Superior temporal gyrus (tissue), 1 donor: ENCODE measurements at regions not wholly inside any gene's neighbourhood (a gene's known extent, or its start where the extent isn't known, plus 50 kb on each side); places are given as distances from the start of the nearest gene placed in this dataset.

ENCODE experiments used
- DNase-seq: peaks from one replicate; pipeline ENCODE4 v3.0.0-alpha.2; 2016; ENCODE audit errors: extremely low spot score

DNA sequence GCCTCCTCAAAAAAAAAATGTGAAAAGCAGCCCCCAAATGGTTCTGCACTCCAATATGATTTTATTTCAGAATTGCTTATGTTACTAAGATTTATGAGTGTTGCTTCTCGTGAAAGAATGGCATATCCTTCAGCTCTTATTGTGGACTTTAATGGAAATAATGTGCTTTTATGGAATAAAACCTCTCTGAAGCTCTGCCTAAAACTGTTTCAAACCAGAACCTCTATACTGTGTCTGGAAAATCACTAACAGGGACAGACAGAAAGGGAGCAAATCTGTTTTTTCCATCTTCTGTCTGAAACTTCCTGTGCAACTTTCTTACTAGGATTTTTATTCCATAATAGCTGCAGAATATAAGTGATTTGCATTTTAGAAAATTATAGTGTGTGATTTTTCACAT is 493.1 kb downstream of the ANKRD50 start:
- DNase-seq: no peak

DNA sequence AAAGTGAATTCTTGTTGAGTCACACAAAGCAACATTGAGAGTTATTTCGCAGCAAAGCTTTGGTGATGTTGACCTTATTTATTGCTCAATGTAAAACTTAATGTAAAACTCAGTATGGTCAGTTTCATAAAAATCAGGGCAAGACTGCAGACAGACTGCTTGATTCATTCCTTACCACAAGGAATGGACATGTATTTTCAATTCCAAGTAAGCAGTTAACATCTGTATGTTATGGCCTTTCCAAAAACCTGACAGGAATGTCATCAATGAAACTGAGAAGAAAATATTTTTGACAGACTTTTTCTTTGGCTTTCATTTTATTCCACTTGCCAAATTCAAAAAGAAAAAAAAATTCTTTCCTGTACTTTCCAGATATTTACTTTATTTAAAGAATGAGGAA is 488.3 kb downstream of the ANKRD50 start:
- DNase-seq: no peak

DNA sequence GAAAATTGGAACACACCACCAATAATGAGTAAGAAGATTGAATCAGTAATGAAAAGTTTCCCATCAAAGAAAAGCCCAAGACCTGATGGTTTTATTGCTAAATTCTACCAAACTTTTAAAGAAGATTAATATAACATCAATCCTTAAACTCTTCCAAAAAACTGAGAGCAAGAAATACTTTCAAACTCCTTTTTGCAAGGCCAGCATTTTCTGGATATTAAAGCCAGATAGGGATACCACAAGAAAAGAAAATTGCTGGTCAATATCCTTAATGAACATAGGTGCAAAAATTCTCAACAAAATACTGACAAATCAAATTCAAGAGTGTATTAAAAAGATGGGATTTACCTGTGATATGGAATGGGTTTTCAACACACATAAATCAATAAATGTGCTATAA is 484.6 kb downstream of the ANKRD50 start:
- no peak for DNase-seq

DNA sequence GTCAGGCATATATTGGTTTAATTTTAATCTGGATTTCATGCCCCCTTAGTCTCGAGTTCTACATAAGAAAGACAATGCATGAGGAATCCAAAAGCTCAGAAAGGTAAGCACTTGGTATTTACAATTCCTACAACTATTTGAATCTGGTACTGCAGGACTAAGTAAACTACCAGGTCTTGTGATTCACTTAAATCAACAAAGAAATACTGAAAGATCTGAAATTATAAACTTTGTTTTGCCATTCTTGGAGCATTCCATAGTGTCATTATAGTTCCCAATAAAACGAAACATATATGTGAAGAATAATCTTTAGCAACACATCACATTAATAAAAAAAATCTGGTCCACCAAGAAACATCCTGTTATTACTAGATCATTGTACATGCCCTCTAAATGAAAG is 482.3 kb downstream of the ANKRD50 start:
- DNase-seq: no peak

DNA sequence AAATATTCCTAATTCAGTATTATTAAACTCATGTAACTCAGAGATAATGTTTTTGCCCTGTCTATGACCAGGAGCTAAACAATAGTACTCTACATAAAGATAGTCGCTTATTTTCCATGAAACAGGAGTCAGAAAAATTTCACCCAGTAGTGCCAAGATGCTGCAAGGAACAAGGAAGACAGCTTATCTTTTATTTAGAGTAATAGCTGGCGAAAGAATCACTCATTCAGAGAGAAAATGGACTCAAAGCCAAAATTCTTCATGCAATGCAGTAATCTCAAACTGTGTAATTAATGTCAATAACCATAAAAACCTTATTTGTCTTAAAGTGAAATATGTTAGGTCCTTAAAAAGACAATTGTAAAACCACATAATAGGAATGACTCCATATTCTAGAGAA is 477.8 kb downstream of the ANKRD50 start:
- DNase-seq: no peak

DNA sequence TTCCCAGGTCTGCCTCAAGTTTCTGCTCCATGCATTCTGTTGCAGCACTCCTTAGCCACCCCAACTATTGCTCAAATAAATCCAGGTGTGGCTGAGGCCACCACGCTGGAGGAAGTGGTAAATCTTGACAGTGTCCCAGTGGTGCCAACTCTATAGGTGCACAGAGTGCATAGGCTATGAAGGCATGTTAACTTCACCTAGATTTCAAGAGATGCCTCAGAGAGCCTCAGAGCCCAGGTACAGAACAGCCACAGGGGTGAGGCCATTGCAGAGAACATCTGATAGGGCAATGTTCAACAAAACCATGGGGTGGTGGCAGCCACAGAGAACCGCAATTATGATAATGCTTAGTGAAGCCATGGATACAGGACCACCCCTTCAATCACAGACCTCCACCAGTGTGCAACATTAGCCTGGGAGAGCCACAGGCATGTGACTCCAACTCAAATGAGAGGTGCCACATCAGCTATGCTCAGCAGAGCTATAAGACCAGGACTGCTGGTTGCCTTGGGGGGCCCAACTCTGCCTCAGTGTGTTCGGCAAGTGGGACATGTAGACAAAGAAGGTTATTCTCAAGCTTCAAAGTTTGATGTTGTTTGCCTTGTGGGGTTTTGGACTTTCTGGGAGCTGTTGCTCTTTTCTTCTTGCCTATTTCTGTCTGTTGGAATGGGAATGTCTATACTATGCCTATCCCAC is 468.7 kb downstream of the ANKRD50 start:
- no peak for DNase-seq

DNA sequence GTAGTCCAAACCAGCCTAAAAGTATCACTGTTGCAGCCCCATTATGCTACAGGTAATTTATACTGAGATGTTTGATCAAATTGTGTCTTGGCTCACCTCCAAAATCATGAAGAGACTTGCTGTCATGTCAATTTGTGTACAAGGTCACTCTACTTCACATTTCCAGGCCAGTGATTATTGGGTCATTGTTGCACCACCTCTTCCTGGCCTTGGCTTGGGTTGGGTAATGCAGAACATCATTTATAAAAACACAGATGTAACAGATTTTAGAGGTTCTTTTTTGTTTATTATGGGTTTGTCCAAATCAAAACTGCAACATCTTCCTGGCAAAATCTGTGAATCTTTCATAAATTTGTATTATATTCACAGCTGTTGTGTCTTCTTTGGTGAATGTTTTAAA is 459.5 kb downstream of the ANKRD50 start:
- no peak for DNase-seq

DNA sequence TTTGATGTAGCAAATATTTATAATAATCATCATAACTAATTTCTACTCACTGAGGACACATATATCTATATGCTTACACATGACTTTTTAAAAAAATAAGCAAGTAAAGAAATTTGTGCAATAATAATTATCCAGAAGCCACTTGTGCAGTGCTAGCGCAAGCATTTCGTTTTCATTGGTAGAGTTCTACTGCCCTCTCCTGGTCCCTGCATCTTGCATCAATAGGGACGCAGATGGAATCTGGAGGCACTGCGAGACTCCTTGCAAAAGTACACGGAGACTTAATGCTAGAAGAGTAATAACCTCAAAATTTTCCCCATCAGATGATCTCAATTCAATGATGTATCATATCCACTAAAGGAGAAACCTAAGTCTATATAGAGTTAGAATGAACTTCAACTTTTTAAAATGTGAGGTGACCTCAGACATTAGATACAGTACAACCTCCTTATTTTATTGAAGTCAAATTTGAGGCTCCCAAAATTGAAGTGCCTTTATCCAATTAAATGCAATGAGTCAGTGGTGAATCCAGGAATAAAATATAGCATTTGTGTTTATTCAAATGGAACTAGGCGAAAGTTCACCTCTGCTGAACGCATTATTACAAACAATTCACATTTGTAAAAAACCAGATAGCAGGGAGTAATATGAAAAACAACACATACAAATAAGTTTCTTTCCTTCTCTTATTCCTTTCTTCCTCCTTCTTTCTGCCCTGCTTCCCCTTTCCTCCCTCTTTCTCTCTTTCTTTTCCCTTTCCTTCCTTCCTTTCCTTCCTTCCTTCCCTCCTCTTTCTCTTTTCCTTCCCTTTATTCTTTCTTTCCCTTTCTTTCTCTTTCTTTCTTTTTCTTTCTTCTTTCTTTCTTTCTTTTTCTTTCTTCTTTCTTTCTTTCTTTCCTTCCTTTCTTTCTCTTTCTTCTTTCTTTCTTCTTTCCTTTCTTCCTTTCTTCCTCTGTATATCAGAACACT is 450.0 kb downstream of the ANKRD50 start:
- peak; percentile 88 for DNase-seq

DNA sequence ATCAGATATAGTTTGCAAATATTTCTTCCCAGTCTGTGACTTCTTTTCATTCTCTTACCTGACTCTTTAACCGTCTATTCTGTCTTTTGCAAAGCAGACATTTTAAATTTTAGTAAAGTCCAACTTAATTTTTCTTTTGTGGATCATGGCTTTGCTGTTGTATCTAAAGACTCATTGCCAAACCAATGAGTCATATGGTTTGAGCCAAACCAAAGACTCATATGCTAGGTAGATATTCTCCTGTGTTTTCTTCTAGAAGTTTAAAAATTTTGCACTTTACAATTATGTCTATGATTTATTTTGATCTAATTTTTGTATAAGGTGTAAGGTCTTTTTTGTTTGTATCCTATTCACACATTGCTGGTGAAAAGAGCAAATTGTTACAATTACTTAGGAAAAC is 446.8 kb downstream of the ANKRD50 start:
- no peak for DNase-seq

DNA sequence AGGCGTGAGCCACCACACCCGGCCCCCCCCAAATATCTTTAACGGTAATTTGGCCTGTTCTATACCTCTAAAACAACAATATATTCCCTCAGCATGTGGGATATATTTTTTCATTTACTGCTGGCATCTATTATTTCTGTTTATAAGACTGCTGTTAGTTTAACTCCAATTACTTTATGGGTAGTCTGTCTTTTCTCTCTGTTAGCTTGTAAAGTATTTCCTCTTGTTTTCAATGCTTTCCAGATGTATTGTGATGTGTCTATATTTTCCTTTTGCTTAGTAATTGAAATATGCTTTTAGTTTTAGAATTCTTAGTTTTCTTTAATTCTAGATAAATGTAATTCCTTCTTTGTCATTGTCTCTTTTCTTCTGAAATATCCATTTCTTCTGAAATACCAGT is 445.8 kb downstream of the ANKRD50 start:
- DNase-seq: no peak

DNA sequence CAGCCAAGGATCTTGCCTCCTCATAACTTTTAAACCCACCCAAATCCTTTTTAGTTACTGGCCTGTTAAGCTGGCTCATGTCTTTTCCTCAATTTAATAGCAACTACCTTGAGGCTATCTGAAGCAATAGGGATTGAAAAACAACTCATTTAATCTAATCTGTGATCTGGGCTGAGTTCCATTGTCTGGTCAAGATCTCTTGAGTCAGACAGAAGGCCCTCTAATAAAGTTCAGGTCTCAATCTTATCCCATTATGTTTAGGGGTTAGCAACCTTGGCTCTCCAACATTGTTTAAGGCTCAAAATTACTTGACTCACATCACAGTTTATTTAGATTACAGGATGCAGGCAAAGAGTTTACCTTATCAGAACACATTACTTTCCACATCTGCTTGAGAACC is 436.1 kb downstream of the ANKRD50 start:
- DNase-seq: no peak

DNA sequence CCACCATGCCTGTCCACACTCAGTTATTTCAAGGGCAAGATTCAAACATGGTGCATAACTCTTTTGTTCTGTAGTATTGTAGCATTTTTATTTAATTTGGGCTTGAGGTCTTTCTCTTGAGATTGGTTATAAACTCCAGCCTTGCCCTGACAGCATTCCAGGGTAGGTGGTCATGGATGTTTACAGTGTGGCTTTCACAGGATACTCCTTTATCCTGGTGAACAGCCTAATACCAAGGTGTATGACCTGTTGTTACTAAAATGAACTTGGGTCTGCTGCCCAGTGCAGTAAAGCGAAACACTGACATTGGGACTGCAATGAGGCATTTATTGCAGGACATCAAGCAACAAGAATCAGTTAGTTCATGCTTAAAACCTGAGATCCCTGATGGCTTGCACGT is 434.8 kb downstream of the ANKRD50 start:
- DNase-seq: no peak

DNA sequence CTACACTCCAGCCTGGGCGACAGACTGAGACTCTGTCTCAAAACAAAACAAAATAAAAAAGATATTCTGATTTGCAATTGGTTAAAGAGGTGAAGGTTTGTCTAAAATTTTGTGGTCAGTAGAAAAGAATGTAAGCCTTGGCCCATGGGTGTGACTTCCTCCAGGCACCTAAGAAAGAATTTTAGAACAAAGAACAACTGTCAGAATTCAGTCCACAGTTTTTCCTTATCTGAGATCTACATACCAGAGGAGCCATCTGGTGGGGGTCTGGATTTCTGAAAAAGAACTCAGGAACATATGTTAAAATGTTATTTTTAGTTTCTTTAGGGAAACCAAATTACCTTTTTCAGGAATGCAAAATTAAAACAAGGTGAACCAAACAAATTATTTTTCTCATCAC is 434.1 kb downstream of the ANKRD50 start:
- no peak for DNase-seq

DNA sequence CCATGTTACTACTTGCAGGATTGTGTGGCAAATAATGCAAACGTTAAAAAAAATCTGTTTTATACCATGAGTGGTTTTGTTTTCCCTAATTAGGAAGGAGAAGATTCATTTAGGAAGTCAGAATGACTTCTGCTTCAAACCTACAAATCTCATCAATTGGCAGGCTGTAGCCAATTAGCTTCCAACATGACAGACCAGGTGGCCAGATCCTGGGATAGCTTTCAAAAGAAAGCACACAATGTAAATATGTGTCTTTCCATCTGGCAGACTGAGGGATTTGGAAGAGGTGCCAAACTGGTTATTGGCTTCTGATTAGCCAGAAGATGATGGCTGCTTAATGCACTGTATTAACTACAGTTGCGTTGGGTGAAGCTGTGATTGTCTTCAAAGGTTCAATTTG is 432.8 kb downstream of the ANKRD50 start:
- DNase-seq: no peak

DNA sequence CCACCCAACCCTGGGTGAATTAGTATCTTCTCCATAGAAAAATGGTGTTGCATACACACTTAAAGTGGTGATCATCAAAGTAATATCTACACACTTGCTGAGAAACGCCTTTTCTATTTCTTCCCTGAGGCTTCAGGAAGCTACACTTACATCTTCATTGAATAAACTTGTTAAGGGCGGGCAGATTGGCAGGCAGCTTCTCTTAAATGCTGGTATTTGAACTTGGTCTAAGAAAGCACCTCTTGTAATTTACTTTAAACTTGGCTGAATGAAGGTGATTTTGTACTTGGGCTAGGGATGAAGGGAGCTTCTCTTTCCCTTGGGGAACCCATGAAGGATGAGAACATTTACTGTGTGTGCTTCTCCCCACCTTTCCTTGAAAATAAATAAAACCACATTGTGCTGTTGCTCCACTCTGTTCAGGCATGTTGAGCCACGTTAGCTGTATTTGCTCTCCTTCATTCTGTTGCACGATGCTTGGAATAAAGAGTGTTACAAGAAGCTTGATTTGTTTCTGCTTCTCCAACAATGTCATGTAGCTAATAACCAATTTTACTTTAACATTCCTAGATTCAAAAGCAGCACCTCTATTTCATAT is 430.1 kb downstream of the ANKRD50 start:
- DNase-seq: no peak

DNA sequence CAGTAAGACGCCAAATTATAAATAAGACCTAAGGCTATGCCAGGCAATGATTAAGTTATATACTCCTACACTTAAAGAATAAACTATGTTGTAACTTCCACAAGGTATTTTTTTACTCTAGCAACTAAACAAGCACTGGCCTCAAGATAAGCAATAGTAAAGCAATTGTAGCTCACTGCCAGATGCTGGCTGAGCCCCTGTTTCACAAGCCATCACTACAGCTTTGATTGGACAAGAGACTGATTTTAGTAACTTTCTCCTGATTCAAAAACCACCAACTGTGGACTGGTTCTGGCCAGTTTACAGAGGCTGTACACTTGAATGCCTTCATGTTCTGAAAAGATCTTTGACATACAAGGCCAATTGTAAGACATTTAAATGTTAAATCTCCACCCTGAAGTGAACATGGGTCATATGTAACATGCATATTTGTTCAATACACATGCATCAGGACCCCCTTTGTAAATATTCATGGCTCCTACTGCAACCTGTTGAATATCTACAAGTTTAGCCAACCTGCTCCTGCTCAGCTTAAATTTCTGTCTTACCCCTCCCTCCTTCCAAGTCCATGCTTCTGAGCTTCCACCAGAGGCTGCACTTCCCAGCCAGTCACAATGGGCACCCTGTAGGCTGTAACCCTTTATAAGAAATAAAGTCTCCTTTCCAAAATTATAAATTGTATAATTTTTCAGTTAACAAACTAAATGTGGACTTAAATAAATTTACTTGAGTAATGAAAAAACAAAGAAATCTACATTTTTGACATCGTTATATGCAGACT is 423.6 kb downstream of the ANKRD50 start:
- no peak for DNase-seq

DNA sequence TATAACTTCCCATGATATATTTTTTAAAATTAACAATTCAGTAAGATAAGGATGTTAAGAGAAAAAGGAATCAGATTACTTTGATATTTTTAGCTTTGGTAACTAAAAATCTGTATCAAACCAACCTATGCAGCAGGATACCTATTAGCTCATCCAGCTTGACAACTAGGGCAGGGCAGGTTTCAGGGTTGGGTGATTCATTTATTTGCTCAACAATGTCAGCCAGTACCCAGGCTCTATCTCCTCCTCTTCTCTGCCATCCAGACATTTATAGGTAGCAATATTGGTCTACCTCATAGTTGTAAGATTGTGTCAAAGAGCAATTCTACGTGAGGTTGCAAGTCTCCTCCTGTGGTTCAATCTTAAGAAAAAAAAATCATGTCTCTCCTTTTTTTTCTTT is 421.9 kb downstream of the ANKRD50 start:
- no peak for DNase-seq

DNA sequence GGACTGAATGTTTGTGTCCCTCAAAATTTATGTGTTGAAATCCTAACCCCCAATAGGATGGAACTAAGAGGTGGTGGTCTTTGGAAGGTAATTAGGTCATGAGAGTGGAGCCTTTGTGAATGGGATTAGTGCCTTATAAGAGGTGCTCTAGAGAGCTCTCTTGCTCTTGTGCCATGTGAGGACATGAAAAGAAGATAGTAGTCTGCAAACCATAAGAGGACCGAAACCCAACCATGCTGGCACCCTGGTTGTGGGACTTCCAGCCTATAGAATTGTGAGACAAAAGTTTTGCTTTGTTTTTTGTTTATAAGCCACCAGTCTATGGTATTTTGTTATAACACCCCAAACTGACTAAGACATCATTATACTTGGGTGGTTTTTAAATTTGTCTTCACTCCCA is 417.1 kb downstream of the ANKRD50 start:
- DNase-seq: no peak

DNA sequence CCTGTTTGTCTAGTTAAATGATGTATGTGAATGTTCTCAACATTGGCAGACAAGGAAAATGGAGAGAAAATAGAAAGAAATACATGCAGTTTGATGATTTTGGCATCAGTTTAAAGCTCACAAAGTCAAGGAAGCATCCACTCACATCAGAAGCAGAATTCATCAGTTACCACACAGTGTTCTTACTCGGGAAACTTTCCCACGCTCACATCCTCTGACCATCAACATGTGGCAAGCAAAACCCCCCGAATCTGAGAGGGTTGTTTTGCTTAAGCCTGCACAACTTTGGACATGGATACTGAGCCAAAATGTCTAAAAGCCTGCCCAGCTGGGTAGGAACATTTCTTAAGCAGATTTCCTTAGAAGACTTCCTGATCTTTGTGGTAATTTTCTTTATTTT is 407.6 kb downstream of the ANKRD50 start:
- no peak for DNase-seq

DNA sequence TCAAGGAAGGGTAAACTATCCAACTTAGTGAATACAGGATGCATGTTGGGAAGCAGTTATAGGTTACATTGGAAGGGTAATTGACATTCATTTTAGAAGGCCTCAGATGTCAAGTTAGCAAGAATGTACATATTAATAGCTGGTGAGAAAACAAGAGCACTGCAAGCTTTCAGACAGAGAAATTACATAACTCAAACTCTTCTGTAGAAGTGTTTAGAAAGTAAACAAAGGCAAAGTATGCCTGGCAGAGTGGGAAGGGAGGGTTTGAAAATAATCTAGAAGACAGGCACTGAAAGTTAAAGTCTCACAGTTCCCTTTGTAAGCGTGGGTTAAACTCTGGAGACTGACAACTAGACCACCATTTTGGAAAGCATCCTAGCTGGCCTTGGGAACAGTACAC is 406.2 kb downstream of the ANKRD50 start:
- no peak for DNase-seq

DNA sequence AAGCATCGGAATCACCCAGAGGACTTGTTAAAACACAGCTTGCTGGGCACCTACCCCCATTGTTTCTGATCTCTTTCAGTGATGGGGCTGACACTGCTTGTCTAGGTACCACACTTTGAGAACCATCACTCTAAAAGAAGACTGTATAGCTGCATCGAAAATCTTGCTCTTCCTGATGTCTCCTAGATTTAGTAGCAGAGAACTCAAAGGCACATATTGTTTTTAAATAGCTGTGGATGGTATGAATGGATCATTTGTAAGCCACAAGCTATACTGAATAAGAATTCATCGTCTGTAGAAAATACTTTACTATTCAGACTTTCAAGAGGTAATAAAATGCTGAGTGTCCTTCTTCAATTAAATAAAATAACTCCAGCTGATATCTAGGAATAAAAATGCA is 405.4 kb downstream of the ANKRD50 start:
- no peak for DNase-seq

DNA sequence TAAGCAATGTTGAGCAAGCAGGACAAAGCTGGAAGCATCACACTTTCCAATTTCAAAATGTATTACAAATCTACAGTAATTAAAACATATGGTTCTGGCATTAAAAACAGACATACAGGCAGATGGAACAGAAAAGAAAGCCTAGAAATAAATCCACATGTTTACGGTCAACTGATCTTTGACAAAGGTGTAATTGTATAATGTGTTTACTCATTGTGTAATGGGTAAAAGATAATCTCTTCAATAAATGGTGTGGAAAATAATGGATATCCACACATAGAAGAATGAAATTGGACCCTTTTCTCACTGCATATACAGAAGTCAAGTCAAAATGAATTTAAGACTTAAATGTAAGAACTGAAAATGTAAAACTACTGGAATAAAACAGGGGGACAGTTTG is 394.2 kb downstream of the ANKRD50 start:
- no peak for DNase-seq
